Prostate gland (tissue), 2 donors: ENCODE measurements at regions not wholly inside any gene's neighbourhood (a gene's known extent, or its start where the extent isn't known, plus 50 kb on each side); places are given as distances from the start of the nearest gene placed in this dataset.

Experiments used
- CTCF ChIP-seq, 4 experiments: fragments of 200-600 bp in 2 of 4; fragments of 450-650 bp in 2 of 4; sonication (generic) in 2 of 4; IDR thresholded peaks; 1 replicate in 3 of 4; 2 replicates in 1 of 4; pipeline ENCODE4 v1.5.1; 2016 to 2019; ENCODE audit warnings: antibody characterized with exemption in 4 of 4, mild to moderate bottlenecking in 2 of 4, moderate library complexity in 2 of 4
- POLR2A ChIP-seq: fragments of 450-650 bp; IDR thresholded peaks from one replicate; pipeline ENCODE4 v1.6.1; 2016; ENCODE audit warnings: antibody characterized with exemption, mild to moderate bottlenecking
- POLR2AphosphoS5 ChIP-seq: sonication (generic); formaldehyde crosslinking; IDR thresholded peaks from one replicate; pipeline ENCODE4 v1.6.1; 2017; ENCODE audit warnings: antibody characterized with exemption

GRCh38 chr7:81611040-81611439 is 158.8 kb downstream of the HGF start:
- TF ChIP-seq POLR2A (no peak), POLR2AphosphoS5 (no peak), CTCF (IDR thresholded peaks at IDR 0.05) (no peak)
